Transverse colon (tissue), 4 donors: ENCODE measurements at regions not wholly inside any gene's neighbourhood (a gene's known extent, or its start where the extent isn't known, plus 50 kb on each side); places are given as distances from the start of the nearest gene placed in this dataset.

ENCODE experiments used
- EP300 ChIP-seq: sonication (generic); formaldehyde crosslinking; IDR thresholded peaks from one replicate; pipeline ENCODE4 v1.6.1; 2017; ENCODE audit warnings: antibody characterized with exemption, low read depth
- POLR2A ChIP-seq: fragments of 450-650 bp; IDR thresholded peaks from one replicate; pipeline ENCODE4 v1.6.1; 2016; ENCODE audit warnings: antibody characterized with exemption, mild to moderate bottlenecking, moderate library complexity
- POLR2AphosphoS5 ChIP-seq, 3 donors: sonication (generic); formaldehyde crosslinking; IDR thresholded peaks; one replicate each; pipeline ENCODE4 v1.6.1; 2016; ENCODE audit warnings: antibody characterized with exemption in 3 of 3
- TF ChIP-seq, protein P1 (sequence below), 5 experiments: fragments of 200-600 bp in 3 of 5; fragments of 450-650 bp in 2 of 5; sonication (generic) in 3 of 5; IDR thresholded peaks; 1 replicate in 2 of 5; 2 replicates in 3 of 5; pipeline ENCODE4 v1.5.1; 2016 to 2017; ENCODE audit warnings: antibody characterized with exemption in 5 of 5, inconsistent platforms in 3 of 5, mild to moderate bottlenecking in 2 of 5, moderate library complexity in 1 of 5

DNA sequence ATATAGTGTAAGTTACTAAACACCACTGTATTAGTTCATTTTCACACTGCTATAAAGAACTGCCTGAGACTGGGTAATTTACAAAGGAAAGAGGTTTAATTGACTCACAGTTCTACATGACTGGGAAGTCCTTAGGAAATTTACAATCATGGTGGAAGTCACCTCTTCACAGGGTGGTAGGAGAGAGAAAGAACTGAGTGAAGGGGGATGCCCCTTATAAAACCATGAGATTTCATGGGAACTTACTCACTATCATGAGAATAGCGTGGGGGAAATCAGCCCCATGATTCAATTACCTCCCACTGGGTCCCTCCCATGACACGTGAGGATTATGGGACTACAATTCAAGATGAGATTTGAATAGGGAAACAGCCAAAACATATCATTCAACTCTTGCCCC, 618.0 kb downstream of the NYAP2 start:
- TF ChIP-seq, protein P1, sequence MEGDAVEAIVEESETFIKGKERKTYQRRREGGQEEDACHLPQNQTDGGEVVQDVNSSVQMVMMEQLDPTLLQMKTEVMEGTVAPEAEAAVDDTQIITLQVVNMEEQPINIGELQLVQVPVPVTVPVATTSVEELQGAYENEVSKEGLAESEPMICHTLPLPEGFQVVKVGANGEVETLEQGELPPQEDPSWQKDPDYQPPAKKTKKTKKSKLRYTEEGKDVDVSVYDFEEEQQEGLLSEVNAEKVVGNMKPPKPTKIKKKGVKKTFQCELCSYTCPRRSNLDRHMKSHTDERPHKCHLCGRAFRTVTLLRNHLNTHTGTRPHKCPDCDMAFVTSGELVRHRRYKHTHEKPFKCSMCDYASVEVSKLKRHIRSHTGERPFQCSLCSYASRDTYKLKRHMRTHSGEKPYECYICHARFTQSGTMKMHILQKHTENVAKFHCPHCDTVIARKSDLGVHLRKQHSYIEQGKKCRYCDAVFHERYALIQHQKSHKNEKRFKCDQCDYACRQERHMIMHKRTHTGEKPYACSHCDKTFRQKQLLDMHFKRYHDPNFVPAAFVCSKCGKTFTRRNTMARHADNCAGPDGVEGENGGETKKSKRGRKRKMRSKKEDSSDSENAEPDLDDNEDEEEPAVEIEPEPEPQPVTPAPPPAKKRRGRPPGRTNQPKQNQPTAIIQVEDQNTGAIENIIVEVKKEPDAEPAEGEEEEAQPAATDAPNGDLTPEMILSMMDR (IDR thresholded peaks at IDR 0.05): no peak
- no peak for TF ChIP-seq POLR2A
- no peak for TF ChIP-seq EP300
- TF ChIP-seq POLR2AphosphoS5 (IDR thresholded peaks at IDR 0.05): no peak
